ENCODE measurements at regions not wholly inside any gene's neighbourhood (a gene's known extent, or its start where the extent isn't known, plus 50 kb on each side); places are given as distances from the start of the nearest gene placed in this dataset.

- H3K36me3 ChIP-seq = no peaks in the 10 kb centered on the region
- no peak for DNase-seq
- 42 to 48% (median 45%) methylated on average over 4 of the region's 4 CpGs for WGBS, 3 donors
- no peaks in the 10 kb centered on the region for H3K27me3 ChIP-seq
- no peak overlapping the region for H3K4me3 ChIP-seq
- no peak for TF ChIP-seq EP300 (IDR thresholded peaks at IDR 0.05)
- TF ChIP-seq CTCF (IDR thresholded peaks at IDR 0.05) = no peak
- no peak for TF ChIP-seq POLR2A (IDR thresholded peaks at IDR 0.05)
- H3K4me1 ChIP-seq (ENCODE audit: insufficient read depth) = no peaks in the 10 kb centered on the region
- no peaks in the 10 kb centered on the region for H3K9me3 ChIP-seq
- no peak overlapping the region for H3K27ac ChIP-seq
- intact Hi-C loops (cut with DNase I) = no loop called here
Observed at GRCh38 chr4:138800421-138800820, 215.2 kb upstream of the NOCT start.

GRCh38 chr4:138798404-138798803, 217.2 kb upstream of the NOCT start:
- Histone ChIP-seq H3K4me1 (ENCODE audit: insufficient read depth) (no peaks in the 10 kb centered on the region), H3K4me3 (no peak overlapping the region), H3K36me3 (no peaks in the 10 kb centered on the region), H3K27me3 (no peaks in the 10 kb centered on the region), H3K27ac (no peak overlapping the region), H3K9me3 (no peaks in the 10 kb centered on the region)
- DNase-seq = no peak
- intact Hi-C loops (cut with DNase I) = no loop called here
- 65 to 81% (median 78%) methylated on average over 4 of the region's 4 CpGs for WGBS, 3 donors
- TF ChIP-seq EP300 (IDR thresholded peaks at IDR 0.05) (no peak), CTCF (IDR thresholded peaks at IDR 0.05) (no peak), POLR2A (IDR thresholded peaks at IDR 0.05) (no peak)

GRCh38 chr4:138797646-138798045, 217.9 kb upstream of the NOCT start:
- H3K4me1 ChIP-seq (ENCODE audit: insufficient read depth) = no peaks in the 10 kb centered on the region
- H3K9me3 ChIP-seq = no peaks in the 10 kb centered on the region
- no peak overlapping the region for H3K4me3 ChIP-seq
- TF ChIP-seq POLR2A (IDR thresholded peaks at IDR 0.05) = no peak
- no peak for TF ChIP-seq CTCF (IDR thresholded peaks at IDR 0.05)
- TF ChIP-seq EP300 (IDR thresholded peaks at IDR 0.05) = no peak
- 57 to 68% (median 63%) methylated on average over 2 of the region's 2 CpGs for WGBS, 3 donors
- no peak overlapping the region for H3K27ac ChIP-seq
- no peak for DNase-seq
- H3K27me3 ChIP-seq = no peaks in the 10 kb centered on the region
- intact Hi-C loops (cut with DNase I) = no loop called here
- H3K36me3 ChIP-seq = no peaks in the 10 kb centered on the region

- H3K4me1 ChIP-seq (ENCODE audit: insufficient read depth) = no peaks in the 10 kb centered on the region
- H3K36me3 ChIP-seq = no peaks in the 10 kb centered on the region
- intact Hi-C loops (cut with DNase I) = no loop called here
- H3K27me3 ChIP-seq = no peaks in the 10 kb centered on the region
- H3K4me3 ChIP-seq = no peak overlapping the region
- no peaks in the 10 kb centered on the region for H3K9me3 ChIP-seq
- H3K27ac ChIP-seq = no peak overlapping the region
- DNase-seq = no peak
- 86 to 90% (median 89%) methylated on average over 11 of the region's 11 CpGs for WGBS, 3 donors
- no peak for TF ChIP-seq CTCF (IDR thresholded peaks at IDR 0.05)
- no peak for TF ChIP-seq EP300 (IDR thresholded peaks at IDR 0.05)
- TF ChIP-seq POLR2A (IDR thresholded peaks at IDR 0.05) = no peak
Observed at GRCh38 chr4:138796761-138797160, 218.8 kb upstream of the NOCT start.
